GM20000 (cell line): ENCODE measurements at regions not wholly inside any gene's neighbourhood (a gene's known extent, or its start where the extent isn't known, plus 50 kb on each side); places are given as distances from the start of the nearest gene placed in this dataset.

ENCODE experiments used
- DNase-seq: peaks from one replicate; pipeline ENCODE4 v3.0.0; 2012; ENCODE audit warnings: low spot score
- CTCF ChIP-seq: IDR thresholded peaks from 2 replicates; pipeline ENCODE4 v1.5.1; 2012; ENCODE audit warnings: mild to moderate bottlenecking, control low read depth; ENCODE audit errors: extremely low read depth, missing control alignments

GRCh38 chr4:138488533-138488932, 246.4 kb upstream of the SLC7A11 start:
- TF ChIP-seq CTCF: no peak
- no peak for DNase-seq

- no peak for DNase-seq
- TF ChIP-seq CTCF: no peak
These were observed 245.5 kb upstream of the SLC7A11 start for GRCh38 chr4:138487670-138488069.

- no peak for TF ChIP-seq CTCF
- DNase-seq: no peak
These were observed 245.1 kb upstream of the SLC7A11 start for GRCh38 chr4:138487230-138487629.

GRCh38 chr4:138485498-138485897, 243.3 kb upstream of the SLC7A11 start:
- no peak for DNase-seq
- no peak for TF ChIP-seq CTCF

GRCh38 chr4:138475116-138475515, 233.0 kb upstream of the SLC7A11 start:
- no peak for TF ChIP-seq CTCF
- no peak for DNase-seq

GRCh38 chr4:138473339-138473738, 231.2 kb upstream of the SLC7A11 start:
- DNase-seq: no peak
- no peak for TF ChIP-seq CTCF

- TF ChIP-seq CTCF: no peak
- DNase-seq: no peak
These were observed 218.6 kb upstream of the SLC7A11 start for GRCh38 chr4:138460477-138461414.
